ENCODE measurements at regions not wholly inside any gene's neighbourhood (a gene's known extent, or its start where the extent isn't known, plus 50 kb on each side); places are given as distances from the start of the nearest gene placed in this dataset.
"Not testable (repeated sequence)": the region's sequence is repeated elsewhere in the genome, so short reads cannot be mapped to it uniquely, and the experiment has no call there.

- TF ChIP-seq JUND (IDR thresholded peaks at IDR 0.05; ENCODE audit: low read depth) = no peak
- in situ Hi-C loops (cut with HindIII; ENCODE audit: low pct_unique_long_range_greater_than_20kb, low sequenced_read_pairs) = no loop called here
- DNase-seq (ENCODE audit: low read depth in 1 of 2, low spot score in 1 of 2) = no peak
Observed at GRCh38 chr5:3104429-3105060, 353.1 kb upstream of the IRX2 start.

DNA sequence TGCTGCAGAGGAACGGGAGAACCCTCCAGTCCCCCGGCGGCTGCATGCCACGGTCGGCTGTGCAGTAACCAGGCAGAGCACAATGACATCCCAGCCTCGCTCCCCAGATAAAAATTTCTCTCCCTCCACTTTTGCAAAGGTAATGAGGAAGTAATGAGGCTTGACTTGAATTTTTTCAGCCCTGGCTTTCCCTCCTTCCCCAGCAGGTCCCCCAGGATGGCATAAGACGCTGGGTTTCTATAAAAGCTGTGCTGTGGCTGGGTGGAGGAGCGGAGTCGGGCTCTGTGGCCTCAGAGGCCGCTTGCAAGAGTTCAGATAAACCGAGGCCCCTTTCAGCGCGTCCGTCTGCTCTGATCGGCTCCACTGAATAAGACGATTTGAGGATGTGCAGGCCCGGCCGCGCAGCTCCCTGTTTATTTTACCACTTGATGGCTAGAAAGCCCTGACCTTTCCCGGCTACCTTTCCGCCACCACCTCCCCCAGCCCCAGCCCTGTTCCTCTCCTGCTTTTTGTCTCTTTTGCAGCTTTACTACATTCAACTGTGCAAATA lies 351.9 kb upstream of the IRX2 start:
- no peak for DNase-seq (ENCODE audit: low read depth in 1 of 2, low spot score in 1 of 2)

DNA sequence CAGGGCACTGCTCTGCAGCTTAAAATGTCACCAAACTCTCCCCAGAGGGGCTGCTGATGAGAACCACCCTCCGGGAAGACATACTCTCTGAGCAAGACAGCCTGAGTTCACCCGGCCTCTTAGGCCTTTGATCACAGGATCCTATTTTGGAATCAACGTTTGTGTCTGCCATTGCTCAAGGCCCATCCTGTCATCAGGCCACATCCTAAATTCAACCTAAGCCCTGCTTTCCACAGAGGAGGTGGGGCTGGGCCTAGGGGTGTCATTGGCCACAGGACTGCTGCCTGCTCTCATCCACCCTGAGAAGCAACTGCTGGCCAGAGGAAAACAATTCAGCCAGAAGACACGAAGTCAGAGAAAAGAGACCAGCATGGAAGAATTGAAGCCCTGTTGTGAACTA lies 351.1 kb upstream of the IRX2 start:
- TF ChIP-seq JUND (IDR thresholded peaks at IDR 0.05; ENCODE audit: low read depth) = no peak
- in situ Hi-C loops (cut with HindIII; ENCODE audit: low pct_unique_long_range_greater_than_20kb, low sequenced_read_pairs) = no loop called here
- no peak for DNase-seq (ENCODE audit: low read depth in 1 of 2, low spot score in 1 of 2)

More for the DNA sequence above, 351.9 kb upstream of the IRX2 start:
- in situ Hi-C loops (cut with HindIII; ENCODE audit: low pct_unique_long_range_greater_than_20kb, low sequenced_read_pairs) = no loop called here
- no peak for TF ChIP-seq JUND (IDR thresholded peaks at IDR 0.05; ENCODE audit: low read depth)

GRCh38 chr5:3101561-3101960 lies 350.1 kb upstream of the IRX2 start:
- in situ Hi-C loops (cut with HindIII; ENCODE audit: low pct_unique_long_range_greater_than_20kb, low sequenced_read_pairs) = no loop called here
- no peak for DNase-seq (ENCODE audit: low read depth in 1 of 2, low spot score in 1 of 2)
- TF ChIP-seq JUND (IDR thresholded peaks at IDR 0.05; ENCODE audit: low read depth) = no peak

- no peak for TF ChIP-seq JUND (IDR thresholded peaks at IDR 0.05; ENCODE audit: low read depth)
- DNase-seq (ENCODE audit: low read depth in 1 of 2, low spot score in 1 of 2) = no peak
- in situ Hi-C loops (cut with HindIII; ENCODE audit: low pct_unique_long_range_greater_than_20kb, low sequenced_read_pairs) = no loop called here
Observed at GRCh38 chr5:3100921-3101551, 349.6 kb upstream of the IRX2 start.

GRCh38 chr5:3099954-3100353 lies 348.5 kb upstream of the IRX2 start:
- in situ Hi-C loops (cut with HindIII; ENCODE audit: low pct_unique_long_range_greater_than_20kb, low sequenced_read_pairs) = no loop called here
- TF ChIP-seq JUND (IDR thresholded peaks at IDR 0.05; ENCODE audit: low read depth) = no peak
- no peak for DNase-seq (ENCODE audit: low read depth in 1 of 2, low spot score in 1 of 2)

DNA sequence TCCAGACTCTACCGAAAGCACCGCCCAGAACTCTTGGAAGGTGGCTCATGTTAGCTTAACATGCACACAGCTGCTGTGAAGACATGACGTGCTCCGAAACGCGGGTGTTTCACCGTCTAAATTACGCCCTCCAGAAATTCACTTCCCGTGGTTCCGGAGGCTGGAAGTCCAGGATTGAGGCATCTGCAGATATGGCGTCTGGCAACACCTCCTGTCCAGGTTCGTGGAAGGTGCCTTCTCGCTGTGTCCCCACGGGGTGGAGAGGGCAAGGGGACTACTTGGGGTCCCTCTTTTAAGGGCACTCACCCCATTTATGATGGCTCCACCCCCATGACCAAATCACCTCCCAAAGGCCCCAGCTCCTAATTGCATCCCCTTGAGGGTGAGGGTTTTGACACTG lies 348.0 kb upstream of the IRX2 start:
- in situ Hi-C loops (cut with HindIII; ENCODE audit: low pct_unique_long_range_greater_than_20kb, low sequenced_read_pairs) = no loop called here
- DNase-seq (ENCODE audit: low read depth in 1 of 2, low spot score in 1 of 2) = no peak
- TF ChIP-seq JUND (IDR thresholded peaks at IDR 0.05; ENCODE audit: low read depth) = no peak

DNA sequence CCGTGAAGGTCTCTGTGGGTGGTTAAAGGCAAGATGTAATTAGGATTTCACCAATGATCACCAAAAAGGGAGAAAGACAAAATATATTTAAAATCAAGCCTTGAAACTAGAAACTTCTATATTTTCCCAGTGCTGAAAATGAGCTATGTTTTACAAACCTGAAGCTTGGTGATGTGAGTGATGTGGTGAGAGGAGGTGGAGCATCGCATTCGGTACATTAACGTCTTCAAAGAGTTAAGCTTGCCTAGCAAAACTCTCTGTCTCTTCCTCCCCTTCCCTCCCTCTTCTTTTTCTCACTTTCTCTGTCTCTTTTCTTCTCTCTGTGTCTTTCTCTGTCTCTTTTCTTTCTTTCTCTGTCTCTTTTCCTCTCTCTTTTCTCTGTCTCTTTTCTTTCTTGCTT lies 347.3 kb upstream of the IRX2 start:
- TF ChIP-seq JUND (IDR thresholded peaks at IDR 0.05; ENCODE audit: low read depth) = no peak
- no peak for DNase-seq (ENCODE audit: low read depth in 1 of 2, low spot score in 1 of 2)
- in situ Hi-C loops (cut with HindIII; ENCODE audit: low pct_unique_long_range_greater_than_20kb, low sequenced_read_pairs) = no loop called here

GRCh38 chr5:3092664-3093063 lies 341.2 kb upstream of the IRX2 start:
- DNase-seq (ENCODE audit: low read depth in 1 of 2, low spot score in 1 of 2) = no peak
- in situ Hi-C loops (cut with HindIII; ENCODE audit: low pct_unique_long_range_greater_than_20kb, low sequenced_read_pairs) = no loop called here
- TF ChIP-seq JUND (IDR thresholded peaks at IDR 0.05; ENCODE audit: low read depth) = no peak

GRCh38 chr5:3092211-3092610 lies 340.7 kb upstream of the IRX2 start:
- TF ChIP-seq JUND (IDR thresholded peaks at IDR 0.05; ENCODE audit: low read depth) = no peak
- in situ Hi-C loops (cut with HindIII; ENCODE audit: low pct_unique_long_range_greater_than_20kb, low sequenced_read_pairs) = no loop called here

GRCh38 chr5:3091040-3091774 lies 339.7 kb upstream of the IRX2 start:
- no peak for DNase-seq (ENCODE audit: low read depth in 1 of 2, low spot score in 1 of 2)
- TF ChIP-seq JUND (IDR thresholded peaks at IDR 0.05; ENCODE audit: low read depth) = no peak
- in situ Hi-C loops (cut with HindIII; ENCODE audit: low pct_unique_long_range_greater_than_20kb, low sequenced_read_pairs) = no loop called here

More at GRCh38 chr5:3092211-3092610, 340.7 kb upstream of the IRX2 start:
- no peak for DNase-seq (ENCODE audit: low read depth in 1 of 2, low spot score in 1 of 2)

DNA sequence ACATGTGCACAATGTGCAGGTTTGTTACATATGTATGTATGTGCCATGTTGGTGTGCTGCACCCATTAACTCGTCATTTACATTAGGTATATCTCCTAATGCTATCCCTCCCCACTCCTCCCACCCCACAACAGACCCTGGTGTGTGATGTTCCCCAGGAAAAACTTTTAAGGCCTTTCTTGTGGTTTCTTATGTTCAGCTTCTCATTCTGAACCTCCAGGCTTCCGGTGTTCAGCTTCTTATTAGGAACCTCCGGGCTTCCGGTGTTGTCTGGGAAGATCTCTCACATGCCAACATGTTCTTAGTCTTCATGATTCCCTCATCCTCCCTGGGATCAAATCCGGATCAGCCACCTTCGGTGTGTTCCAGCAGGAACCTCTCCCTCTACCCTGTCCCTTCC lies 338.8 kb upstream of the IRX2 start:
- DNase-seq (ENCODE audit: low read depth in 1 of 2, low spot score in 1 of 2); in situ Hi-C loops (cut with HindIII; ENCODE audit: low pct_unique_long_range_greater_than_20kb, low sequenced_read_pairs): not testable (repeated sequence)

DNA sequence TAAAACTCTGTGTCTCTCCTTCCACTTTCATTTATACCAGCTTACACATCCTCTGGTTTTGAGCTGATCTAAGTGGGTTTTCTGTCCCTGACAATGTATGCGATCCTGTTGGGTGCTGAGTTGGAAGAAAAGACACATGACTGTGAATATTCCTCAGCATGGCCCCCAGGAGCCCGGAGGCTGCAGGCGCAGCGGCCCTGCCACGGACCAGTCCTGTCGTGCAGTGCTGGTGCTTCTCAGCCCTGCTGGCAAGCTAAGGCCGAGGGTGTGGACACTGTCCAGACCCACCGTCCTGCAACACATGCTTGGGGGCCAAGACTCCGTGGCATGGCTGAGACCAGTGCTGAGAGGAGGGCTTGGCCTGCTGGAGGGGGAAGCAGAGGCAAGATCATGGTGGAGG lies 328.9 kb upstream of the IRX2 start:
- DNase-seq (ENCODE audit: low read depth in 1 of 2, low spot score in 1 of 2) = no peak
- in situ Hi-C loops (cut with HindIII; ENCODE audit: low pct_unique_long_range_greater_than_20kb, low sequenced_read_pairs) = no loop called here
- no peak for TF ChIP-seq JUND (IDR thresholded peaks at IDR 0.05; ENCODE audit: low read depth)

Data from T47D (cell line).